Ishikawa (cell line): ENCODE measurements at regions not wholly inside any gene's neighbourhood (a gene's known extent, or its start where the extent isn't known, plus 50 kb on each side); places are given as distances from the start of the nearest gene placed in this dataset.

Source experiments
- CEBPB ChIP-seq: IDR thresholded peaks from 2 replicates; pipeline ENCODE4 v1.6.1; 2012
- EGR1 ChIP-seq: IDR thresholded peaks from 2 replicates; pipeline ENCODE4 v1.6.1; 2012
- TF ChIP-seq, protein P1 (sequence below): IDR thresholded peaks from 2 replicates; pipeline ENCODE4 v1.6.1; 2012; ENCODE audit warnings: low read depth, mild to moderate bottlenecking
- TF ChIP-seq, protein P2 (sequence below): IDR thresholded peaks from 2 replicates; pipeline ENCODE4 v1.6.1; 2012

GRCh38 chr20:11807054-11808048 is 110.3 kb upstream of the BTBD3 start:
- TF ChIP-seq CEBPB (no peak), EGR1 (no peak)
- TF ChIP-seq, protein P1, sequence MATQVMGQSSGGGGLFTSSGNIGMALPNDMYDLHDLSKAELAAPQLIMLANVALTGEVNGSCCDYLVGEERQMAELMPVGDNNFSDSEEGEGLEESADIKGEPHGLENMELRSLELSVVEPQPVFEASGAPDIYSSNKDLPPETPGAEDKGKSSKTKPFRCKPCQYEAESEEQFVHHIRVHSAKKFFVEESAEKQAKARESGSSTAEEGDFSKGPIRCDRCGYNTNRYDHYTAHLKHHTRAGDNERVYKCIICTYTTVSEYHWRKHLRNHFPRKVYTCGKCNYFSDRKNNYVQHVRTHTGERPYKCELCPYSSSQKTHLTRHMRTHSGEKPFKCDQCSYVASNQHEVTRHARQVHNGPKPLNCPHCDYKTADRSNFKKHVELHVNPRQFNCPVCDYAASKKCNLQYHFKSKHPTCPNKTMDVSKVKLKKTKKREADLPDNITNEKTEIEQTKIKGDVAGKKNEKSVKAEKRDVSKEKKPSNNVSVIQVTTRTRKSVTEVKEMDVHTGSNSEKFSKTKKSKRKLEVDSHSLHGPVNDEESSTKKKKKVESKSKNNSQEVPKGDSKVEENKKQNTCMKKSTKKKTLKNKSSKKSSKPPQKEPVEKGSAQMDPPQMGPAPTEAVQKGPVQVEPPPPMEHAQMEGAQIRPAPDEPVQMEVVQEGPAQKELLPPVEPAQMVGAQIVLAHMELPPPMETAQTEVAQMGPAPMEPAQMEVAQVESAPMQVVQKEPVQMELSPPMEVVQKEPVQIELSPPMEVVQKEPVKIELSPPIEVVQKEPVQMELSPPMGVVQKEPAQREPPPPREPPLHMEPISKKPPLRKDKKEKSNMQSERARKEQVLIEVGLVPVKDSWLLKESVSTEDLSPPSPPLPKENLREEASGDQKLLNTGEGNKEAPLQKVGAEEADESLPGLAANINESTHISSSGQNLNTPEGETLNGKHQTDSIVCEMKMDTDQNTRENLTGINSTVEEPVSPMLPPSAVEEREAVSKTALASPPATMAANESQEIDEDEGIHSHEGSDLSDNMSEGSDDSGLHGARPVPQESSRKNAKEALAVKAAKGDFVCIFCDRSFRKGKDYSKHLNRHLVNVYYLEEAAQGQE: no peak
- TF ChIP-seq, protein P2, sequence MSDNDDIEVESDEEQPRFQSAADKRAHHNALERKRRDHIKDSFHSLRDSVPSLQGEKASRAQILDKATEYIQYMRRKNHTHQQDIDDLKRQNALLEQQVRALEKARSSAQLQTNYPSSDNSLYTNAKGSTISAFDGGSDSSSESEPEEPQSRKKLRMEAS: no peak
